Stimulated activated CD8-positive, alpha-beta memory T cell treated with anti-CD3 and anti-CD28 coated beads, Interleukin-15, amount 100 ng/mL, for 48 hours (primary cell): ENCODE measurements at regions not wholly inside any gene's neighbourhood (a gene's known extent, or its start where the extent isn't known, plus 50 kb on each side); places are given as distances from the start of the nearest gene placed in this dataset.
"Not testable (repeated sequence)": the region's sequence is repeated elsewhere in the genome, so short reads cannot be mapped to it uniquely, and the experiment has no call there.

Experiments used
- DNase-seq, 2 donors: peaks; one replicate each; pipeline ENCODE4 v3.0.0-alpha.2; 2020; ENCODE audit warnings: low read depth in 2 of 2

GRCh38 chr11:69219991-69220390, 64.3 kb downstream of the SMIM38 start:
- no peak for DNase-seq

- DNase-seq, result no peak
These were observed 64.9 kb downstream of the SMIM38 start for GRCh38 chr11:69220561-69221051.

GRCh38 chr11:69221086-69221485, 65.4 kb downstream of the SMIM38 start:
- DNase-seq, result no peak

- not testable (repeated sequence) for DNase-seq
These were observed 65.9 kb downstream of the SMIM38 start for GRCh38 chr11:69221636-69222035.

- no peak for DNase-seq
These were observed 66.7 kb upstream of the MYEOV start for GRCh38 chr11:69227271-69227670.

GRCh38 chr11:69229511-69229910, 64.4 kb upstream of the MYEOV start:
- no peak for DNase-seq

GRCh38 chr11:69230856-69231425, 63.0 kb upstream of the MYEOV start:
- DNase-seq, result no peak

- no peak for DNase-seq
These were observed 62.4 kb upstream of the MYEOV start for GRCh38 chr11:69231466-69232018.

- DNase-seq, result no peak
These were observed 60.9 kb upstream of the MYEOV start for GRCh38 chr11:69232821-69233743.

GRCh38 chr11:69233744-69234570, 60.0 kb upstream of the MYEOV start:
- no peak for DNase-seq

- DNase-seq, result no peak
These were observed 58.9 kb upstream of the MYEOV start for GRCh38 chr11:69234740-69235710.

GRCh38 chr11:69238573-69239351, 55.2 kb upstream of the MYEOV start:
- DNase-seq, result no peak

- DNase-seq, result no peak
These were observed 54.3 kb upstream of the MYEOV start for GRCh38 chr11:69239641-69240040.

GRCh38 chr11:69240332-69241074, 53.5 kb upstream of the MYEOV start:
- DNase-seq, result no peak

GRCh38 chr11:69241075-69241740, 52.7 kb upstream of the MYEOV start:
- no peak for DNase-seq

- no peak for DNase-seq
These were observed 52.1 kb upstream of the MYEOV start for GRCh38 chr11:69241844-69242243.

- no peak for DNase-seq
These were observed 51.6 kb upstream of the MYEOV start for GRCh38 chr11:69242266-69242920.
